ENCODE measurements at regions not wholly inside any gene's neighbourhood (a gene's known extent, or its start where the extent isn't known, plus 50 kb on each side); places are given as distances from the start of the nearest gene placed in this dataset.

- CTCF ChIA-PET = no interaction called here
- Mint-ChIP-seq H3K9me3 (peaks cover 2% of the 10 kb centered on the region), H3K27me3 (no peaks in the 10 kb centered on the region), H3K4me1 (no peaks in the 10 kb centered on the region), H3K27ac (no peak overlapping the region), H3K36me3 (ENCODE audit: low read depth) (no peaks in the 10 kb centered on the region), H3K4me3 (no peak overlapping the region)
- DNase-seq = no peak
- POLR2A ChIA-PET = no interaction called here
Observed at GRCh38 chr20:55514531-55514930, 490.8 kb downstream of the CBLN4 start.

DNA sequence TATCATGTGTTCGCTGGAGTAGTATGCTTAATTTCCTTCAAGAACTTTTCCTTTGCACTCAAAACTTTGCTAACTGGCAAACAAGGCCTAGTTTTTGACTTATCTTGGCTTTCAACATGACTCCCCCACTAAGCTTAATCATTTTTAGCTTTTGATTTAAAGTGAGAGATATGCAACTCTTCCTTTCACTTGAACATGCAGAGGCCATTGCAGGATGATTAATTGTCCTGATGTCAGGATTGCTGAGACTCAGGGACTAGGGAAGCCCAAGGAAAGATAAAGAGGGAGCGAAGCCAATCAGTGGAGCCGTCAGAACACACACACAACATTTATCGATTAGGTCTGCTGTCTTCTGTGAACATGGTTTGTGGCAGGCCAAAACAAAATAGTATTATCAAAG, 491.4 kb downstream of the CBLN4 start:
- ChIA-PET CTCF (no interaction called here), POLR2A (no interaction called here)
- Mint-ChIP-seq H3K4me3 (no peak overlapping the region), H3K4me1 (no peaks in the 10 kb centered on the region), H3K27me3 (no peaks in the 10 kb centered on the region), H3K36me3 (ENCODE audit: low read depth) (no peaks in the 10 kb centered on the region), H3K27ac (no peak overlapping the region), H3K9me3 (peaks cover 2% of the 10 kb centered on the region)
- DNase-seq = no peak

DNA sequence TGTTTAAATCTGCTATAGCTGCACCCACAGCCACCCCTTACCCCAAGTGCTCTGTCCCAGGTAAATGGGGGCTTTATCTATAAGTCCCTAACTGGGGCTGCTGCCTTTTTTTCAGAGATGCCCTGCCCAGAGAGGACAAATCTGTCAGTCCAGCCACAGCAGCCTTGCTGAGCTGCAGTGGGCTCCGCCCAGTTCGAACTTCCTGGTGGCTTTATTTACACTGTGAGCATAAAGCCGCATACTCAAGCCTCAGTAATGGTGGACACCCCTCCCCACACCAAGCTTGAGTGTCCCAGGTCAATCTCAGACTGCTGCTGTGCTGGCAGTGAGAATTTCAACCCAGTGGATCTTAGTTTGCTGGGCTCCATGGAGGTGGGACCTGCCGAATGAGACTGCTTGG, 505.2 kb downstream of the CBLN4 start:
- no peak for DNase-seq
- no peaks in the 10 kb centered on the region for H3K4me1 Mint-ChIP-seq
- POLR2A ChIA-PET = no interaction called here
- no peak overlapping the region for H3K27ac Mint-ChIP-seq
- CTCF ChIA-PET = no interaction called here
- no peaks in the 10 kb centered on the region for H3K27me3 Mint-ChIP-seq
- no peaks in the 10 kb centered on the region for H3K36me3 Mint-ChIP-seq (ENCODE audit: low read depth)
- no peak overlapping the region for H3K4me3 Mint-ChIP-seq
- peaks cover 16% of the 10 kb centered on the region for H3K9me3 Mint-ChIP-seq

DNA sequence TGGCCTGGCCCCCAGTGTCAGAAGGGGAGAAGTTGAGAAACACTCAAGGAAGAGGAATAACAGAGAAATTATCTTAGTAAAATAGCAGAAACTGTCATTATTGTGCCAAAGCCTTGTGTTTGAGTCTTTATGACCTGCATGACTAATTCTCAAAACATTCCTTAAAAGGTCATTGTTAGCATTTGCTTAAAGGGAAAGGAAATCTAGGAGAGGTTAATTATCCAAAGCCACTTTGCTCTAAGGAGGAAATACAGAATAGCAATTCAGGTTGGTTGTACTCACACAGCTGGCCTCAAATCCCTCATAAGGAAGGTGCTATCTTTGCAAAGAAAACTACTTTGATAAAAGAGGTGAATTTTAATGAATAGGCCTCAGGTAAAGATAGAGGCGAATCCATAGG, 516.7 kb downstream of the CBLN4 start:
- Mint-ChIP-seq H3K27ac (no peak overlapping the region), H3K4me3 (no peak overlapping the region), H3K27me3 (no peaks in the 10 kb centered on the region), H3K4me1 (no peaks in the 10 kb centered on the region), H3K9me3 (peaks cover 11% of the 10 kb centered on the region), H3K36me3 (ENCODE audit: low read depth) (no peaks in the 10 kb centered on the region)
- ChIA-PET CTCF (no interaction called here), POLR2A (no interaction called here)
- DNase-seq = no peak

DNA sequence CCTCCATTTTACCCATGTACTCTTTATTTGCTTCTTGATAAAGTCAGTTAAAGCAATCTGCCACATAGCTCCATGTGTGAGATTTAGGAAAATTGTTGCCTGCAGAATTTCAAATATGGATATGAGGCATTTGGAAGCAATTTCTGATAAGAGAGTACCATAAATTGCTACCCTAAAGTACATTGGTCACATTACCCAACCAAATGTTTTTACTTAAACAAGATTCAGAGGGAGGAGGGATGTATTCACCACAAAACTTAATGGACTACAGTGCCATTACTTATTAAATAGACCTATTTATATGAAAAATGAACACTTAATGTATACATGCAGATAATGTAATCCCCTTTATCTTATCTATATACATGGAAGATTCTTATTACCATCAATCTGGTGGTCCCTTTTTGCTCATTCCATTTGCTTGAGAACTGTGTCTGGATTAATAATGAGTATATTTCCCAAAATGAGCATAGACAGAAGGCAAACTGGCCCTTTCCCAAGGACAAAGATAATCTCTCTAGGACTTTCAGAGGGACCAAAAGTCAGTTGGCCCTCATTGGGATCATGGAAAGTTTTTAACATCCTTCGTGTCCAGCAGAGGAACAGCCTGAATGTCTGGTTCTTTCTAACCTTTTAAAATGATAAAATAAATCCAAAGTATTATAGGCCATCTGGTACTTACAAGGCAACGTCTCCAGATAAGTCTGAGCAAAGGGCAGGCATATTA, 526.4 kb downstream of the CBLN4 start:
- DNase-seq = no peak
- Mint-ChIP-seq H3K27me3 (no peaks in the 10 kb centered on the region), H3K9me3 (no peaks in the 10 kb centered on the region), H3K4me1 (no peaks in the 10 kb centered on the region), H3K4me3 (no peak overlapping the region), H3K27ac (no peak overlapping the region), H3K36me3 (ENCODE audit: low read depth) (no peaks in the 10 kb centered on the region)
- ChIA-PET POLR2A (no interaction called here), CTCF (no interaction called here)

GRCh38 chr20:55472704-55473103, 532.6 kb downstream of the CBLN4 start:
- CTCF ChIA-PET = no interaction called here
- Mint-ChIP-seq H3K27ac (no peak overlapping the region), H3K36me3 (ENCODE audit: low read depth) (no peaks in the 10 kb centered on the region), H3K4me1 (no peaks in the 10 kb centered on the region), H3K9me3 (peaks cover 3% of the 10 kb centered on the region), H3K27me3 (no peaks in the 10 kb centered on the region), H3K4me3 (no peak overlapping the region)
- POLR2A ChIA-PET = no interaction called here
- no peak for DNase-seq

DNA sequence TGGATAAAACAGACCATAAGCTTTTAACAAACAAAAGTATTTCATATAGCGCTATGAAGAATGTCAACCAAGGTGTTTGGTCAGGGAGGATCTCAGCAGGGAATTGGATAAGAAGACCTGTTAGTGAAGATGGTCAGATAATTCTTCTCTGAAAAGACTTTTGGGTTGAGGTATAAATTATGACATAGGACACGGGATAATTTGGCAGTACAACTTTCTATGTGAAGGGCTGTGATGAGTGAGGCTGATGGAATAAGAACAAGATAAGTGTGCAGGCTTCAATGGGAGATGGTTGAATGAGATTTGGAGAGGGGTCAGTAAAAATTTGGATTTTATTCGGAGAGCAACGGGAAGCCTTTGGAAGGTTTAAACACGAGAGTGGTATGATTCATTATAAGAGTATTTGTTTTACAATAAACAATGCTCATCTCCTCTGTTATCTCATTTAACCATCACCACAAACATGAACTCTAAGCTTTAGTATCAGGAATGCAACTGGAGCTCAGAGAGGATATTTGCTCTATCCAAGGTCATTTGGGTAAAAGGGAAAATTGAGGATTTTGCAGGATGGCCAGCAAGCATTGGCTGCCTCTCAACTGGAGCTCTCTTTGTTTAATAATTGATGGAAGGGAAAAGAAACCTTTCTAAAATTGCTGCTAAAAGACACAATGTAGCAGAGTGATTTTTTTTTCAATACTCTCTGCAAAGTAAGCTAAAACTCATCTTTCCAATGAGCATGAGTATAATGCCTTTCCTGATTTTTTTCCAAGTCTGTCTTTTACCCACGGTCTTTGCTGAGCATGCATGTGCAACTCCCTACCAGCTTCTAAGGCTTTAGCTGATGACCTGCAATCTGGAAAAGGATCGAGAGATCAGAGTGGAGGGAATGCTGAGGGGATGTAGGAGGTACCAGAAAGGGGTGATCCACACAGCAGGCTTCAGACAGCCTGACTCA, 534.0 kb downstream of the CBLN4 start:
- CTCF ChIA-PET = no interaction called here
- POLR2A ChIA-PET = no interaction called here
- Mint-ChIP-seq H3K27ac (no peak overlapping the region), H3K27me3 (no peaks in the 10 kb centered on the region), H3K9me3 (peaks cover 3% of the 10 kb centered on the region), H3K4me3 (no peak overlapping the region), H3K4me1 (no peaks in the 10 kb centered on the region), H3K36me3 (ENCODE audit: low read depth) (no peaks in the 10 kb centered on the region)
- no peak for DNase-seq

DNA sequence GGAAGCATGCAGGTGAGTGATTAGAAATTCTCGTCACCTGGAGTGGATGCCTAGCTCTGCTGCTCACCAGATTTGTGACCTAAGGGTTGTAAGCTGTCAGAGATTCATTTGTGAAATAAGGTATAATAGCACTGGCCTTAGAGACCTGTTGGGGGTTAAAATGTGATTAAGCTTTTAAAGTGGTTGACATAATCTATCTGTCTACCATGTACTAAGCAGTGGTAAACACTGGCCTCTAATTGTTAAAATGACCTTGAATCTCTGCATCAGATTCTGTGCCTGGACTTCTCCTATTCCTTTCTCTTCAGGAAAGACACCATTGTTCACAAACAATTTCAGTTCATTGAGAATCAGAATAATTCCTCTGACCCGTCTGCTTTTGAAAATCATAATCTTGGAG, 536.2 kb downstream of the CBLN4 start:
- H3K27ac Mint-ChIP-seq = no peak overlapping the region
- ChIA-PET POLR2A (no interaction called here), CTCF (no interaction called here)
- H3K4me3 Mint-ChIP-seq = no peak overlapping the region
- no peaks in the 10 kb centered on the region for H3K27me3 Mint-ChIP-seq
- H3K36me3 Mint-ChIP-seq (ENCODE audit: low read depth) = no peaks in the 10 kb centered on the region
- peaks cover 4% of the 10 kb centered on the region for H3K9me3 Mint-ChIP-seq
- no peaks in the 10 kb centered on the region for H3K4me1 Mint-ChIP-seq
- no peak for DNase-seq

GRCh38 chr20:55461519-55461918, 543.8 kb downstream of the CBLN4 start:
- no peaks in the 10 kb centered on the region for H3K27me3 Mint-ChIP-seq
- peaks cover 2% of the 10 kb centered on the region for H3K9me3 Mint-ChIP-seq
- no peaks in the 10 kb centered on the region for H3K36me3 Mint-ChIP-seq (ENCODE audit: low read depth)
- no peak for DNase-seq
- CTCF ChIA-PET = no interaction called here
- POLR2A ChIA-PET = no interaction called here
- H3K4me3 Mint-ChIP-seq = no peak overlapping the region
- no peak overlapping the region for H3K27ac Mint-ChIP-seq
- H3K4me1 Mint-ChIP-seq = no peaks in the 10 kb centered on the region

DNA sequence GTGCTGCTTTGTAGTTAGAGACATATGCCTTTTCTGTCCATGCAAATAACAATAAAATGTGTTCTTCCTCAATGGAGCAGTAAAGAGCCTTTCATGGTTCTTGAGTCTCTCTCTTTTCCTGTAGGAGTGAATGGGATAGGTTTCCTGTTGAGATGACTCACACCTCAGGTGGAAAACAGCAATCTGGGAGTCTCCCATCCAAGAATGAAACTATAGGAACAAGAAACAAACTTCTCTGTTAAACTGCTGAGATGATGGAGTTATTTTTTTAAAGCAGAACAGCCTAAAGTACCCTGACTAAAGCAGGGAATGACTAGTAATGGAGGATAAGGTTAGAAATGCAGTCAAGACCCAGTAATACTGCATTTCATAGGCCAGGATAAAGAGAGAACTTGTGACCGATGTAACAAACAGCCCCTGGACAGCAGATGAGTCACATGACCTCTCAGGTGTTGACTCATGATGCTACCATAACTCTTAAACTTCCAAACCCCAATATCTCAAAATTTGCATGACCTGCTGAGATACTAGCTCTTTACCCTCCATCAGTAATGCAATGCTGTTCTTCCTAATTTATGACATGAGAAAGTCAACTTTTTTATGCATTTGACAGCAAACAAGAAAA, 548.9 kb downstream of the CBLN4 start:
- Mint-ChIP-seq H3K4me3 (no peak overlapping the region), H3K9me3 (peaks cover 1% of the 10 kb centered on the region), H3K4me1 (no peaks in the 10 kb centered on the region), H3K27ac (no peak overlapping the region), H3K27me3 (no peaks in the 10 kb centered on the region), H3K36me3 (ENCODE audit: low read depth) (no peaks in the 10 kb centered on the region)
- ChIA-PET CTCF (no interaction called here), POLR2A (no interaction called here)
- DNase-seq = no peak

DNA sequence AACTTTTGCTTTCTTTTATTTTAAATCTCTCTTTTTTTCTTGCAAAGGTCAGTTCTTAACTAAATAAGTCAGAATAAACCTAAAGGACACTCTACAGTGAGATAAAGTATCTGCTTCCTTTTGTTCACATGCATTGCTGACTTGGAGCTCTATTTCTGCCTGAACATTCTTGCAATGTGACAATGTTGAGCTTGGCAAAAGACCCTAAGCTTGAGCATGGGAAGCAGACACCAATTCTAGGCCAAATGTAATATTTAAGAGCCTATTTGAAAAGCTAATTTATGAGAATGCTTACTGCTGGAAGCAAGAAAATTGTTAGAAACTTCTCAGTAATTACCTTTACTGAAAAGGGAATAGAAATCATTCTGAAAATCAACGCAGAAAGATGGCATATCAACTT, 556.2 kb downstream of the CBLN4 start:
- H3K4me3 Mint-ChIP-seq = no peak overlapping the region
- H3K27me3 Mint-ChIP-seq = no peaks in the 10 kb centered on the region
- H3K36me3 Mint-ChIP-seq (ENCODE audit: low read depth) = no peaks in the 10 kb centered on the region
- no peak overlapping the region for H3K27ac Mint-ChIP-seq
- CTCF ChIA-PET = no interaction called here
- POLR2A ChIA-PET = no interaction called here
- DNase-seq = no peak
- peaks cover 5% of the 10 kb centered on the region for H3K9me3 Mint-ChIP-seq
- H3K4me1 Mint-ChIP-seq = no peaks in the 10 kb centered on the region

DNA sequence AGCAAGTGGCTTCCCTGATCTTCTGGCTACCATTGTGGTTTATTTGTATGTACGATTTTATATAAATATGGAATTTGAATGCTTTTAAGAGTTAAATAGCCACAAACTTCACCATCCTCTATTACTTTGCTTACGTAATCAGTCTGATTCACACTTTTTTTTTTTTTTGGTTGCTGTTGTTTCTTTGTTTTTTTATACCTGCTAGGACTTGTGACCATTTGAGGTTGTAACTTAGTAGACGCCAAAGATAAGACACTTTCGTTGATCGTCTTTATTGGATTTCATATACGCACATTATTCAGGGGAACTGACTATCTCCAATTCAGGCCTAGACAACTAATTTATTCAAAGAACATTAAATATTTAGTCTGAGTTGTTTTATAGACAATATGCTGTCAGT, 559.0 kb downstream of the CBLN4 start:
- H3K9me3 Mint-ChIP-seq = peaks cover 5% of the 10 kb centered on the region

DNA sequence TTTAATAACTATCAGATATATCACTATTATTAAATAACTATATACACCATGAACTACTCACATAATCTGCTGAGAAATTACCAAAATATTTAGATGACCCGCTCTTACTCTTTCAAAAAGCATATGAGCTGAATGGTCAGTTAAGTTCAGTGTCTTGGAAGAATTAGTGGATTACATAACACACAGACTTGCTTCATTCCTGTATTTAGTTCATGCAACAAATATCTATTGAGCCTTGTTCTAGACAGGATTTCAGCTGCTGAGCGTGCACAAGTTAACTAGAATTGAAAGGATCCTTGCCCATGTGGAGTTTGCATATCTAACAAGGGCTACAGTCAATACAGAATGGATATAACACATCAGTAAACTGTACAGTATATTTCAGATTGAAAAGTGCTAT, 566.2 kb downstream of the CBLN4 start:
- H3K4me3 Mint-ChIP-seq = no peak overlapping the region
- no peaks in the 10 kb centered on the region for H3K27me3 Mint-ChIP-seq
- no peaks in the 10 kb centered on the region for H3K4me1 Mint-ChIP-seq
- DNase-seq = no peak
- ChIA-PET POLR2A (no interaction called here), CTCF (no interaction called here)
- peaks cover 2% of the 10 kb centered on the region for H3K9me3 Mint-ChIP-seq
- no peaks in the 10 kb centered on the region for H3K36me3 Mint-ChIP-seq (ENCODE audit: low read depth)
- H3K27ac Mint-ChIP-seq = no peak overlapping the region

More for the DNA sequence above, 559.0 kb downstream of the CBLN4 start:
- Mint-ChIP-seq H3K27ac (no peak overlapping the region), H3K27me3 (no peaks in the 10 kb centered on the region), H3K4me3 (no peak overlapping the region), H3K36me3 (ENCODE audit: low read depth) (no peaks in the 10 kb centered on the region), H3K4me1 (no peaks in the 10 kb centered on the region)
- ChIA-PET POLR2A (no interaction called here), CTCF (no interaction called here)
- no peak for DNase-seq

Measured in activated CD4-positive, alpha-beta T cell treated with anti-CD3 and anti-CD28 coated beads, Interleukin-2, amount 10 ng/mL, durations not matched to agents 7 days and 5 days (primary cell).